ENCODE measurements at regions not wholly inside any gene's neighbourhood (a gene's known extent, or its start where the extent isn't known, plus 50 kb on each side); places are given as distances from the start of the nearest gene placed in this dataset.

GRCh38 chr5:86095092-86095491 is 522.6 kb upstream of the COX7C start:
- no peak for TF ChIP-seq CTCF (IDR thresholded peaks at IDR 0.05)
- TF ChIP-seq EP300 (IDR thresholded peaks at IDR 0.05): no peak
